Fibroblast of lung (primary cell): ENCODE measurements at regions not wholly inside any gene's neighbourhood (a gene's known extent, or its start where the extent isn't known, plus 50 kb on each side); places are given as distances from the start of the nearest gene placed in this dataset.

ENCODE experiments used
- EZH2 ChIP-seq: IDR thresholded peaks from 2 replicates; pipeline ENCODE4 v1.5.1; 2012; ENCODE audit warnings: low read length, control low read depth, mild to moderate bottlenecking; ENCODE audit errors: missing control alignments
- TF ChIP-seq, protein P1 (sequence below), 2 donors: IDR thresholded peaks in 1 of 2; conservative IDR thresholded peaks in 1 of 2; 1 replicate in 1 of 2; 2 replicates in 1 of 2; pipeline ENCODE4 v1.5.1; 2011 to 2012; ENCODE audit warnings: low read length in 2 of 2, control low read depth in 1 of 2, inconsistent platforms in 1 of 2, low read depth in 1 of 2, mild to moderate bottlenecking in 1 of 2

DNA sequence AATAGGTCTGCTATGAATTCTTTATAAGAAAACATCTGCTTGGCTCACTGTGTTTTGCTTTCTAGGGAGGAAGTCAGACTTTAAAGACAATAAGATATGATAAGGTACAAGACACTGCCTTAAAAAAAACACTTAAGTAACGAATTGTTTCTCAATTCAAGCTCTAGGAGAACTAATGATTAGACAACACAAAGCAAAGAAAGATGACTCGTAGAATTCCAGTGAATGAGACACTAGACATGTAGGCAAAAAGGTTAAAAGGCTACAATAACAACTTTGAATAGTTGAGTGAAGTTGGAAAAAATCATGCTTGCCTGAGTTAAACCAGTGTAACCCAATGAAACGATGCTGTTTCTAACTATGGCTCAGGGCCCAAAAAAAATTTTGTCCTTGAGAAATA lies 344.4 kb upstream of the ACTRT1 start:
- TF ChIP-seq, protein P1, sequence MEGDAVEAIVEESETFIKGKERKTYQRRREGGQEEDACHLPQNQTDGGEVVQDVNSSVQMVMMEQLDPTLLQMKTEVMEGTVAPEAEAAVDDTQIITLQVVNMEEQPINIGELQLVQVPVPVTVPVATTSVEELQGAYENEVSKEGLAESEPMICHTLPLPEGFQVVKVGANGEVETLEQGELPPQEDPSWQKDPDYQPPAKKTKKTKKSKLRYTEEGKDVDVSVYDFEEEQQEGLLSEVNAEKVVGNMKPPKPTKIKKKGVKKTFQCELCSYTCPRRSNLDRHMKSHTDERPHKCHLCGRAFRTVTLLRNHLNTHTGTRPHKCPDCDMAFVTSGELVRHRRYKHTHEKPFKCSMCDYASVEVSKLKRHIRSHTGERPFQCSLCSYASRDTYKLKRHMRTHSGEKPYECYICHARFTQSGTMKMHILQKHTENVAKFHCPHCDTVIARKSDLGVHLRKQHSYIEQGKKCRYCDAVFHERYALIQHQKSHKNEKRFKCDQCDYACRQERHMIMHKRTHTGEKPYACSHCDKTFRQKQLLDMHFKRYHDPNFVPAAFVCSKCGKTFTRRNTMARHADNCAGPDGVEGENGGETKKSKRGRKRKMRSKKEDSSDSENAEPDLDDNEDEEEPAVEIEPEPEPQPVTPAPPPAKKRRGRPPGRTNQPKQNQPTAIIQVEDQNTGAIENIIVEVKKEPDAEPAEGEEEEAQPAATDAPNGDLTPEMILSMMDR (conservative IDR thresholded peaks at IDR 0.05 in 1 of 2, IDR thresholded peaks at IDR 0.05 in 1 of 2; ENCODE audit: low read depth in 1 of 2, low read length in 2 of 2), result no peak
- no peak for TF ChIP-seq EZH2
